SU-DHL-6 (cell line): ENCODE measurements at regions not wholly inside any gene's neighbourhood (a gene's known extent, or its start where the extent isn't known, plus 50 kb on each side); places are given as distances from the start of the nearest gene placed in this dataset.

Experiments used
- H2AFZ ChIP-seq: fragments of 200-600 bp; sonication (generic); 2 replicates; pipeline ENCODE4 v1.6.1; 2014; ENCODE audit warnings: low read depth, mild to moderate bottlenecking, moderate library complexity, mixed read lengths, antibody characterized with exemption, low read length; ENCODE audit not compliant: severe bottlenecking
- H3F3A ChIP-seq: fragments of 200-600 bp; shearing (Covaris generic); 2 replicates; pipeline ENCODE4 v1.6.0; 2016; ENCODE audit warnings: antibody characterized with exemption, mild to moderate bottlenecking; ENCODE audit not compliant: insufficient read depth
- H3K27ac ChIP-seq: fragments of 200-600 bp; sonication (generic); 2 replicates; pipeline ENCODE4 v1.5.1; 2016; ENCODE audit warnings: low read depth, mild to moderate bottlenecking, low read length, moderate library complexity, mixed read lengths
- H3K27me3 ChIP-seq: fragments of 200-600 bp; sonication (generic), shearing (Covaris generic); 2 replicates; pipeline ENCODE4 v1.6.0; 2014; ENCODE audit warnings: mild to moderate bottlenecking, low read length
- H3K36me3 ChIP-seq: fragments of 200-600 bp; sonication (generic); 2 replicates; pipeline ENCODE4 v1.6.1; 2014; ENCODE audit warnings: mild to moderate bottlenecking, low read length, mixed read lengths
- H3K4me2 ChIP-seq: fragments of 300-600, 200-600 bp; shearing (Covaris generic), sonication (generic); 2 replicates; pipeline ENCODE4 v1.6.0; 2014; ENCODE audit warnings: low read length, low read depth, mild to moderate bottlenecking; ENCODE audit not compliant: poor library complexity, severe bottlenecking
- H3K4me3 ChIP-seq: fragments of 200-600 bp; sonication (generic); 2 replicates; pipeline ENCODE4 v1.5.1; 2014; ENCODE audit warnings: antibody characterized with exemption, low read length, mild to moderate bottlenecking, mixed read lengths; ENCODE audit not compliant: insufficient read depth, poor library complexity, severe bottlenecking
- H3K79me2 ChIP-seq: fragments of 200-600 bp; sonication (generic); 2 replicates; pipeline ENCODE4 v1.6.1; 2014; ENCODE audit warnings: mild to moderate bottlenecking, low read length, moderate library complexity; ENCODE audit not compliant: insufficient read depth
- H3K9ac ChIP-seq: fragments of 200-600 bp; sonication (generic); 2 replicates; pipeline ENCODE4 v1.7.0; 2014; ENCODE audit warnings: mild to moderate bottlenecking, low read length
- H3K9me2 ChIP-seq: fragments of 200-600 bp; sonication (generic); replicated peaks from 2 replicates; pipeline ENCODE4 v1.6.1; 2014; ENCODE audit warnings: low read length; ENCODE audit not compliant: insufficient read depth
- H3K9me3 ChIP-seq: fragments of 200-600 bp; sonication (generic); 2 replicates; pipeline ENCODE4 v1.6.1; 2014; ENCODE audit warnings: low read length, mixed read lengths; ENCODE audit not compliant: insufficient read depth
- H4K20me1 ChIP-seq: fragments of 200-600 bp; sonication (generic); 2 replicates; pipeline ENCODE4 v1.6.1; 2014; ENCODE audit warnings: low read depth, mild to moderate bottlenecking, antibody characterized with exemption, low read length, moderate library complexity, mixed read lengths
- EZH2phosphoT487 ChIP-seq: fragments of 200-600 bp; sonication (generic), shearing (Covaris generic); conservative IDR thresholded peaks from 2 replicates; pipeline ENCODE4 v1.6.1; 2018; ENCODE audit warnings: mild to moderate bottlenecking, antibody characterized with exemption, low read length, moderate library complexity, mixed read lengths
- TF ChIP-seq, protein P1 (sequence below): fragments of 200-600 bp; sonication (generic); IDR thresholded peaks from one replicate; pipeline ENCODE4 v1.5.1; 2017; ENCODE audit warnings: antibody characterized with exemption, mild to moderate bottlenecking, low read length, moderate library complexity; ENCODE audit not compliant: insufficient read depth, poor library complexity, severe bottlenecking

DNA sequence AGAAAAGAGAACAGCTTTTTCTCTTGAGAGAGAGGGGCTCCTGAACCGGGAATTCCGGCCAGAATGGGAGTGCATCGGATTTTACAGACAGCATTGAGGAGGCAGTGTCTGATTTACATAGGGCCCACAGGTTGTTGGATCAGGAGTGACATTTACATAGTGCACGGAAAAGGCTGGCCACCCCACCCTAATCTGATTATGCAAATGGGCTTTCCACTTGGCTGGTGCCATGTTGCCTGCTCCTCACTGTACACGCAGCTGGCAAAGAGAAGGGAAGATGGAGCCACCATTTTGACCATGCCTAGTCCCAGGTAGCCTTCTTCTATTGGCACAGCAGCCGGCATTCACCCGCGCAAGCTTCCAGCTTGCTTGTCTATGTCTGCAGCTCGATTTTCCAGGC lies 77.5 kb upstream of the FAM171A1 start:
- Histone ChIP-seq H4K20me1 (no peaks in the 10 kb centered on the region), H3K27me3 (no peaks in the 10 kb centered on the region), H2AFZ (no peak overlapping the region), H3K27ac (no peak overlapping the region), H3F3A (no peaks in the 10 kb centered on the region), H3K79me2 (no peaks in the 10 kb centered on the region), H3K9me3 (no peaks in the 10 kb centered on the region), H3K9ac (no peak overlapping the region), H3K4me3 (no peak overlapping the region), H3K9me2 (no peaks in the 10 kb centered on the region), H3K36me3 (no peaks in the 10 kb centered on the region), H3K4me2 (no peak overlapping the region)
- TF ChIP-seq, protein P1, sequence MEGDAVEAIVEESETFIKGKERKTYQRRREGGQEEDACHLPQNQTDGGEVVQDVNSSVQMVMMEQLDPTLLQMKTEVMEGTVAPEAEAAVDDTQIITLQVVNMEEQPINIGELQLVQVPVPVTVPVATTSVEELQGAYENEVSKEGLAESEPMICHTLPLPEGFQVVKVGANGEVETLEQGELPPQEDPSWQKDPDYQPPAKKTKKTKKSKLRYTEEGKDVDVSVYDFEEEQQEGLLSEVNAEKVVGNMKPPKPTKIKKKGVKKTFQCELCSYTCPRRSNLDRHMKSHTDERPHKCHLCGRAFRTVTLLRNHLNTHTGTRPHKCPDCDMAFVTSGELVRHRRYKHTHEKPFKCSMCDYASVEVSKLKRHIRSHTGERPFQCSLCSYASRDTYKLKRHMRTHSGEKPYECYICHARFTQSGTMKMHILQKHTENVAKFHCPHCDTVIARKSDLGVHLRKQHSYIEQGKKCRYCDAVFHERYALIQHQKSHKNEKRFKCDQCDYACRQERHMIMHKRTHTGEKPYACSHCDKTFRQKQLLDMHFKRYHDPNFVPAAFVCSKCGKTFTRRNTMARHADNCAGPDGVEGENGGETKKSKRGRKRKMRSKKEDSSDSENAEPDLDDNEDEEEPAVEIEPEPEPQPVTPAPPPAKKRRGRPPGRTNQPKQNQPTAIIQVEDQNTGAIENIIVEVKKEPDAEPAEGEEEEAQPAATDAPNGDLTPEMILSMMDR: no peak
- TF ChIP-seq EZH2phosphoT487: no peak

DNA sequence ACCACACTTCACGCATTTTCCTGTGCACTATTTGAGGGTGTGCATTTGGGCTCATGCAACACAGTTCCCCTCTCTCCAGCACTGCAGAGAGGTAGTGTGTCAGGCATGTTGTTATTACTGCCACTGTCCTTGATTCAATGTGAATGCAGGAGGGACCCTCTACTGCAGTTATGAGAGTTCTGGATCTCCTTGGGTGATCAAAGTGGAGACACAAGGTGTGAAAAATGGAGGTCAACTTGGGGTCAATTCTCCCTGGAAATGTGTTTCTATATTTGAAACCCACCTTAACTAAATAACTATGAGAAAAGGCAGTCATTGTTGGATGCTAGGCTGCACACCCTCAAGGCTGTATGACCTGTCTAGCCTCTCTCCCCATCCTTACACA lies 73.9 kb upstream of the FAM171A1 start:
- no peaks in the 10 kb centered on the region for H3K36me3 ChIP-seq
- H3K9me3 ChIP-seq: no peaks in the 10 kb centered on the region
- H3F3A ChIP-seq: no peaks in the 10 kb centered on the region
- H3K9ac ChIP-seq: no peak overlapping the region
- H2AFZ ChIP-seq: no peak overlapping the region
- H4K20me1 ChIP-seq: no peaks in the 10 kb centered on the region
- H3K4me3 ChIP-seq: no peak overlapping the region
- no peak overlapping the region for H3K4me2 ChIP-seq
- TF ChIP-seq EZH2phosphoT487: no peak
- TF ChIP-seq, protein P1: no peak
- H3K9me2 ChIP-seq: no peaks in the 10 kb centered on the region
- H3K27ac ChIP-seq: no peak overlapping the region
- no peaks in the 10 kb centered on the region for H3K79me2 ChIP-seq
- no peaks in the 10 kb centered on the region for H3K27me3 ChIP-seq

DNA sequence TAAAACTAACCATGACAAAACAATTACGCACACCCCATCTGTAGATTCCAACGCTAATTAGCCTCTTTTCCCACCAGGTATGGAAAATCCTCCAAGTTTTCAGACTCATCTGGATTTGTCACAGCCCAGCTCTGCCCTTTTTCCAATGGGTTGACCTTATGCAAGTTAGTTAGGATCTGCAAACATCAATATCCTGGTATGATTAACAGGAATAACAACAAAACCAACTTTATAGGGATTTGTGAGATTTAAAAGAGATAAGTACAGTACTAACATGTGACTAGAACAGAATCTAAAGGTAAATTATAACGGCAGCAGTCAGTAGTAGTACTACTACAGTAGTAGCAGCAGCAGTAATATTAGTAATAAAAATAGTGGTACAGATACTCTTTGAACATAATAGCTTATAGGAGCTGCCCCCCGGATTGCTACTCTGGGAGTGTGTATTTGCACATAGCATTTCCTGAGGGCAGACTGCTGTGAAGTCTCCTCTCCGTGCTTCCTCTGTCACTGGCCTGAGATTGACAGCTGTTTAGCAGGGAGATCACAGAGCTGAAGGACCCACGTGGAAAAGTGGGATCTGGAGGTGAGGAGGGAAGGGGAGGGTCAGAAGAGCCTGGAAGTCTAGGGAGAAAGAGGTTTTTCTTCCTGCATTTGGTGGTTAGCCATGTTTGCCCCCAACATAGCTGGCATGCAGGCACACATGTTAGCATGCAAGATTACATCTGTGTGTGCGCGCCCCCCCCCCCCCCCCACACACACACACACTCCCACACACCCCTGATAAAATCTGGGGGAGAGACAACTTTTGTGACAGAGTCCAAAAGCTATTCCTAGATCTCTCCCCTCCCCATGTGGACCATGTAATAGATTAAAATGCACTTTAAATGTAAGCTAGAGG lies 73.3 kb upstream of the FAM171A1 start:
- no peak for TF ChIP-seq EZH2phosphoT487
- TF ChIP-seq, protein P1: no peak
- Histone ChIP-seq H3K4me2 (no peak overlapping the region), H3K4me3 (no peak overlapping the region), H3K9ac (no peak overlapping the region), H3K27ac (no peak overlapping the region), H3K79me2 (no peaks in the 10 kb centered on the region), H4K20me1 (no peaks in the 10 kb centered on the region), H3K9me2 (no peaks in the 10 kb centered on the region), H3K9me3 (no peaks in the 10 kb centered on the region), H3F3A (no peaks in the 10 kb centered on the region), H2AFZ (no peak overlapping the region), H3K27me3 (no peaks in the 10 kb centered on the region), H3K36me3 (no peaks in the 10 kb centered on the region)
